ENCODE measurements at regions not wholly inside any gene's neighbourhood (a gene's known extent, or its start where the extent isn't known, plus 50 kb on each side); places are given as distances from the start of the nearest gene placed in this dataset.

DNA sequence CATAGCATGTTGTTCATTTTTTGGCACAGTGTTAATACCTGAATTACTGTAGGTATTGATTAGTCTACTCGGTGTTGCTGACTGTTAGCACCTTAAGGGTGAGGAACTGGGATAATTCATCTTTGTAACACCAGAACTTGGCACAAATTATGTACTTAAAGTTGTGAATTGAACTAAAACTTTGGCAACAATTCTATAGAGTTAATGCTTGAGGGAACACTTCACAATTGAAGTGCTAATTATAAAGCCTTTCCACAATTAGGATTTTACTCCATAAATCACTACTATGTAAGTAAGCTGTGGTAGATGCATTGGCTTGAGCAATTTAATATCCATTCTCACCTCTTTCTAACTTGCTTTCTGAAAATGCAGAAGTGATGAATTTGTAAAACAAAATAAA lies 686.7 kb downstream of the PDHA2 start:
- no peak for DNase-seq (ENCODE audit: low read depth)

DNA sequence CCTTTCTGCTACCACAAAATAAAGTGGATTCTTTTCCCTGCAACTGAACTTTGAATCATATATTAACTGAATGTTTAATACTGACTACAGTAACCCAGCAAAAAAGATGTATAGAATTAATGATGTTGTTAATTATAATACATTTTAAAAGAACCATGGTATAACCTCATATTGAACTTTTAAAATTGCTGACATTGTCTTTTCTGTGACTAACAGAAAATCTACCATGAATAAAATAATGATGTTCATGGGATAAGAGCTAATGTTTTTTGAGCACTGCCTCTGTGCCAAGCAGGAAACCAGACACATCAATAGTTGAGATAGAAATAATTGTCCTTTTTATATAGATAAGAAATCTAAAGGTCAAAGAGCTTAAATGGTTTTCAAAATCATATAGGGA lies 691.9 kb downstream of the PDHA2 start:
- no peak for DNase-seq (ENCODE audit: low read depth)

GRCh38 chr4:96543346-96543745 lies 703.5 kb downstream of the PDHA2 start:
- no peak for DNase-seq (ENCODE audit: low read depth)

GRCh38 chr4:96558466-96558865 lies 718.6 kb downstream of the PDHA2 start:
- DNase-seq (ENCODE audit: low read depth), result no peak

- DNase-seq (ENCODE audit: low read depth), result no peak
These were observed 726.9 kb downstream of the PDHA2 start for GRCh38 chr4:96566755-96567154.

DNA sequence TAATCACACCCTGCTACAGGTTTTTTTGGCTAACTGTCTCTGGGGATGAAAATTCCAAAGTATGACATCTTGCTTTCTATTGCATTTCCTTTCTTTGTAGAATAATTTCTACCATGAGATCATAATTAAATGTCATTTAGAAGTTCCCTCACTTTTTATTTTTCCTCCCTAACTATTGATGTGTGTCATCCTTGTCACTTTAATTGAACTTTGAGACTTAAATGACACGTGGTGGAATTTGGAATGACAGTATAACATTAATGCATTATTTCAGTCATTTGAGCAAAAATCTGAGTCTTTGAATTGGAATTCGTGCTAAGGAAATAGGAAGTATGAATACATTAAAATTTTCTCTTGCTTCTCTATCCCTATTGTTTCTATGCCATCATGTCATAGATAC lies 745.4 kb downstream of the PDHA2 start:
- no peak for DNase-seq (ENCODE audit: low read depth)

DNA sequence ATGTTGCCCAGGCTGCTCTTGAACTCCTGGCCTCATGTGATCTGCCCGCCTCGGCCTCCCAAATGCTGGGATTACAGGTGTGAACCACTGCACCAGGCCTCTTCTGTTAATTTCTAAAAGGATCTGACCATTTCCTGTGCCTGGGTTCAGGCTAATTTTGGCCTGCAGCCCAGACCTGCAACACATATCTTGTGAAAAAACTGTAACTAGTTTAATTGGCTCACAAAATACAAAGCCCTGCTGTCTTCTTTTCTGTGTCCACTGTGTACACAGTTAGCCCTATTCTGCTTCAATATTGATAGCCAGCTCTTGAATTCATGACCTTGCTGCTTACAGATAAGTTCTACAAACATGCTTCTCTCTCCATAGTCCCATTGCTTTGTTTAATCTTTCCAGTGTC lies 753.5 kb downstream of the PDHA2 start:
- DNase-seq (ENCODE audit: low read depth), result no peak

DNA sequence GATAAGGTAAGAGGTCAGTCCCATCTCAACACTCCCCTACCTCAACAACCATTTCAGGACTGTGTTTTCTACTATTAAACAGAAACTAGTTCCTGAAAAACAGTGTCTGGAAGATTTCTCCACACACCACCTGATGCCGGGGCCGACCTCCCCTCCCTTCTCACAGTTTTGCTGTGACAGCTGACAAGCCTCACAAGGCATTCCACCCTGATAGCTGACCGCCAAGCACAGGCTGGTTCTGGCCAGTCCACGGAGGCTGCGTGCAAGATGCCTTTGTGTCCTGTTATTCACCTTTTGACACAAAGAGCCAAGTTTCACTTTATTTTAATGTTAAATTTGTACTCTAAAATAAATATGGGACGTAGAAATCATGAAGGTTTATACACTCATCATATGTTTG lies 758.6 kb downstream of the PDHA2 start:
- DNase-seq (ENCODE audit: low read depth), result no peak

- no peak for DNase-seq (ENCODE audit: low read depth)
These were observed 759.9 kb downstream of the PDHA2 start for GRCh38 chr4:96599752-96600151.

DNA sequence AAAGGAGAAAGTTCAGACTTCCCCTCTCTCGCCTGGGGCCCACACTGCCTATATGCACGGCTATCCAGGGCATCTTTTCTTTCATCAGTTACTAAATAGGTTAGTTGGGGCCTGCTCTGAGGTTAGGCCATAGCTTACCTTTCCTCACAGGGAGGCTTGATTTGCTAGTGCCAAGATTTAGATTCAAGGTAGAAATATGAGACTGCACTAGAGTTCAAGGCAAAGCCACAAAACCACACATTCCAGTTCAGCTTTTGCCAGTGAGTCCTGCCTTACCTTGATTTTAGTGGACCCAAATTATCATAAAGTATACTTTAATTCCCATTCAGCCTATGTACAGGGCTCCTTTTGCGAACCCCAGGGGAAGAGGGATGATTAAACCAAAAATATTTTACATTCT lies 762.8 kb downstream of the PDHA2 start:
- no peak for DNase-seq (ENCODE audit: low read depth)

DNA sequence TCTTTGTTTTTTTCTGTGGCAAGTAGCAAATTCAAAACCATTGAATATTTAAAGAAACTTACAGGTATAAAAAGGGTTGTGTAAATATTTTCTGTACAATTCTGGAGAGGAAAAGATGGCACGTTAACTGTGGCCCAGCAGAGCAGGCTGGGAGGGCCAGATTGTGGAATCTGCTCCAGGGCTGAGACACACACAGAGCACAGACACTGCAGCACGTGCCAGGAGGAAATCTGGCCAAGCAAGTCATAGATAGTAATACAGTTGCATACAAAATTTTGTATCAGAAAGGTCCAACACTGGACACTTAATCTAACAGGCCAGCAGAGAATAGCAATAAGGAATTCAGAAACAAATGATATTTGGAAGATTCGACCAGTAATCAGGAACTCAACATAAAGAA lies 763.7 kb downstream of the PDHA2 start:
- DNase-seq (ENCODE audit: low read depth), result no peak

GRCh38 chr4:96606451-96606850 lies 766.6 kb downstream of the PDHA2 start:
- DNase-seq (ENCODE audit: low read depth), result no peak

DNA sequence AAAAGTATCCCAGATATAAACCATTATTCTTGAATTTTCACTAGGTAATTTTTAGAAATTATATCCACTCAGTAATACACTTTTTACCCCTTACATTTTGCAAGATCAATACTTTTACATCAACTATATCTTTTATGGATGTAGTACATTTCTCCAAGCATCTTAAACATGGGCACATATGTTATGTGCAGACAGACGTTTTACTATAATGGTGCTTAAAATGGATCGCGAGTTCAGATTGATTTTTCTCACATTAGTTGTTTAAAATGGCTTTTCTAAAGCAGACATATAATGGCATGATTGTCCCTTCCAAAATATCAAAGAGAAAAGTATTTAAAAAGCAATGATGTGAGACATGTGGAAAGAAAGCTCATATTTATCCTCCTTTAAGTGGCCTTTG lies 786.1 kb downstream of the PDHA2 start:
- DNase-seq (ENCODE audit: low read depth), result no peak

DNA sequence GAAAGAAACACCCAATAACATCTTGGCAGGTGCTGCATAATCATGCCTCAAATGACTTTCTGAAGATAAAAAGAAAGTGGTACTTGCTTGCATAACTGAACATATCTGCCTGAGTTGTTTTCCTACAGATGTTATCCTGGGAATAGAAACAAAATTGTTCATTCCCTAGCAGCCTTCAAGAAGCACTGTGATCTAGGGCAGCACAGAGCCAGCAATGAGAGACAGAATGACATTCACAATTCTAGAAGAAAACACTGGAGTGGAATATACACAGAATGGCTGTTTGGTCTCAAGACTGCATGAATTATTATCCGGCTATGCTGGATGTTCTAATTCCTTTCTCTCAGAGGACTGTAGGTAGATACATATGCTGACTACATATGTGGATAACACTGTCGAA lies 790.9 kb downstream of the PDHA2 start:
- DNase-seq (ENCODE audit: low read depth), result no peak

GRCh38 chr4:96637971-96638412 lies 798.1 kb downstream of the PDHA2 start:
- no peak for DNase-seq (ENCODE audit: low read depth)

DNA sequence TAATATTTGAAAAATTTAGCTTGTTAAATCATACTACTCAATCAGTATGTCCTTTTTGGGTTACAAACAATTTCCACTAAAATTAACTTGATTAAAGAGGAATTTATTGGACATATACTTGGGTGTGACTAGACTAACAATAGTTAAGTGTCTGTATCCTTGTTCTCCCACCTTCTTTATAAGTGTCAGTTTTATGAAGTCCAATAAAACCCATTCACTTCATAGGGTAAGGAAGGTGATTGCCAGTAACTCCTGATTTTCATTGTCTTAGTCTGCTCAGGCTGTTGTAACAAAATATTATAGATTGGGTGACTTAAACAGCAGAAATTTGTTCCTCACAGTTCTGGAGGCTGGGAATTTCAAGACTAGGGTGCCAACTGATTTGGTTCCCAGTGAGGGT lies 800.0 kb downstream of the PDHA2 start:
- DNase-seq (ENCODE audit: low read depth), result no peak

GRCh38 chr4:96642490-96642889 lies 802.6 kb downstream of the PDHA2 start:
- DNase-seq (ENCODE audit: low read depth), result no peak

DNA sequence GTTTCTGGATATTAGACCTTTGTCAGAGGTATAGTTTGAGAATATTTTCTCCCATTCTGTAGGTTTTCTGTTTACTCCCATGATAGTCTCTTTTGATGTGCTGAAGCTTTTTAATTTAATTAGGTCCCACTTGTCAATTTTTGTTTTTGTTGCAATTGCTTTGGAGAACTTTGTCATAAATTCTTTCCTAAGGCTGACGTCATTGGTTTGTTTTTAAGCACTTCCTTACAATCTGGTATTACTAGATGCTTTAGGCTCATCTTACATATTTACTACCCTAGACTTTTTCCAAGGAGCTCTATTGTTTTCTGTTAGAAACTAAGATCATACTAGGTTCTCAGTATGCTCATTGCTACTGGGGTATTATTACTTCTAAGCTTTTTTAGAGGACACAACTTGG lies 806.3 kb downstream of the PDHA2 start:
- no peak for DNase-seq (ENCODE audit: low read depth)

GRCh38 chr4:96649536-96649935 lies 809.6 kb downstream of the PDHA2 start:
- DNase-seq (ENCODE audit: low read depth), result no peak

DNA sequence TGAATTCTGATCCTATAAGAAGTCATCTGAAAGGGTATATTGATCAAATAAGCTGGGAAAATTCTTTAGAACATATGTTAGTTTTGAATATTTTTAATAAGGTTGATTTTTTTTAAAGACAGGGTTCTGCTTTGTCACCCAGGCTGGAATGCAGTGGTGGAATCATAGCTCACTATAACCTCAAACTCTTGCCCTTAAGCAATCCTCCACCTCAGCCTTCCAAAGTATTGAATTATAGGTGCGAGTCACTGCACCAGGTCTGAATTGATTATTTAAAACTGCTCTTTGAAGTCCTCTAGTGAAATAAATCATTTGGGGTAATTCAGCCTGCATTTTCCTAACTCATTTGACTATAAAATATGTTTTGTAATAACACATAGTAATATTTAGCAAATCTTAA lies 812.3 kb downstream of the PDHA2 start:
- DNase-seq (ENCODE audit: low read depth), result no peak

- DNase-seq (ENCODE audit: low read depth), result no peak
These were observed 812.9 kb downstream of the PDHA2 start for GRCh38 chr4:96652821-96653220.

DNA sequence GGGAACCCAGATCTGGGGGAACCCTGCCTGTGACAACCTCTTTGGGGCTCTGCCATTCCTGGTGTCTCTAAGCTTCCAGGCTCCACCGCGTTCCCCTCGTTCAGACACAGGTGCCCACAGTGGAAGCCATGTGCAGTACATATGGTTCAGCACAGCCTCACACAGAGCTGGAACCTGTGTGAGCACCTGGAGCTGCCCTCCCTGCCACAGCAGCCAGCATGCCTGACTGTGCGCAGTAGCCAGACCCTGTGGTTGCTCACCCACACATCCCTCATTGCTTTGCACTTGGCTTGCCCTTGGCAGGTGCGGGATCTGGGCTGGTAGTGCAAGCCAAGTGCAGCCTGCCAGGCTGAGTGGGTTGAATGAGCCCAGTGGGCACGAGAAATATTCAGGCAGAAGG lies 814.2 kb downstream of the PDHA2 start:
- DNase-seq (ENCODE audit: low read depth), result no peak

- no peak for DNase-seq (ENCODE audit: low read depth)
These were observed 830.5 kb downstream of the PDHA2 start for GRCh38 chr4:96670381-96670780.

DNA sequence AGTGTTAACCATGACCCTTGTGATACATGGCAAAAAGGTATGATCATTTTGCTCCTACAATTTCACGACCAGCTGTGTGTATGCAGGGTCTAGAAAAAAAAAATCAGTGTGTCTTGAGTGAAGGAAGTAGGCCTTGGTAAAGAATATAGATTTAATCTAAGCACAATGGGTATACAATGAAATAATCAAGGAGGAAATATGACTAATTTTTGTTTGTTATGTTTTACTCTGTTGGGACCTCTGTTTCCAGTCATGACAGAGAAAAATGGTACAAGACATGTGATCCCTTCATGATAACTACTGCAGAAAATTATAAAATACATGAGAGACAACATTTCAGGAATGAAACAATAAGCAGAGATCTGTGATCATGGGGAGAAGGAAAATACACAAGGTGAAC lies 835.5 kb downstream of the PDHA2 start:
- DNase-seq (ENCODE audit: low read depth), result no peak

- DNase-seq (ENCODE audit: low read depth), result no peak
These were observed 836.0 kb downstream of the PDHA2 start for GRCh38 chr4:96675896-96676295.

Measured in RPMI7951 (cell line).